ENCODE measurements at regions not wholly inside any gene's neighbourhood (a gene's known extent, or its start where the extent isn't known, plus 50 kb on each side); places are given as distances from the start of the nearest gene placed in this dataset.

- DNase-seq (ENCODE audit: low read depth, low spot score) (no peak), FAIRE-seq (no peak)
- dilution Hi-C loops (cut with MboI; ENCODE audit: extremely low pct_ligation_motif_present, low sequenced_read_pairs) (no loop called here), intact Hi-C loops (cut with micrococcal nuclease) (no loop called here)
- no peaks in the 10 kb centered on the region for H3K9me1 ChIP-seq (replicated peaks; ENCODE audit: control insufficient read depth, extremely low read depth, insufficient read depth, low read length)
- H3K36me3 ChIP-seq (ENCODE audit: control insufficient read depth in 2 of 2, extremely low read depth in 1 of 2, insufficient read depth in 2 of 2, low read length in 2 of 2) = no peaks in the 10 kb centered on the region
- no peak overlapping the region for H2AFZ ChIP-seq (ENCODE audit: low read depth, low read length)
- H3K4me2 ChIP-seq (ENCODE audit: insufficient read depth, low read length) = no peak overlapping the region
- H3K9ac ChIP-seq (replicated peaks; ENCODE audit: extremely low read depth, insufficient read depth, low read length) = no peak overlapping the region
- no peaks in the 10 kb centered on the region for H4K20me1 ChIP-seq (replicated peaks; ENCODE audit: control insufficient read depth, extremely low read depth, insufficient read depth, low read length)
- H3K4me3 ChIP-seq (replicated peaks in 1 of 3; ENCODE audit: insufficient read depth in 1 of 3, low read depth in 1 of 3, low read length in 3 of 3) = no peak overlapping the region
- no TSS peak for BruUV-seq (replicated peaks)
- ChIA-PET CTCF (no interaction called here), POLR2A (no interaction called here)
- H3K9me3 ChIP-seq (replicated peaks; ENCODE audit: control insufficient read depth, insufficient read depth, low read length) = no peaks in the 10 kb centered on the region
- TF ChIP-seq POLR2A (IDR thresholded peaks at IDR 0.05; ENCODE audit: low read depth, low read length) (no peak), GATA2 (IDR thresholded peaks at IDR 0.05; ENCODE audit: insufficient read depth, insufficient read length, low read depth, low read length) (no peak), POLR2AphosphoS5 (IDR thresholded peaks at IDR 0.05; ENCODE audit: insufficient read depth, low read depth, low read length) (no peak), CTCF (IDR thresholded peaks at IDR 0.05; ENCODE audit: extremely low read depth in 1 of 2, insufficient read depth in 1 of 2, low read depth in 1 of 2, low read length in 2 of 2) (no peak), JUN (IDR thresholded peaks at IDR 0.05; ENCODE audit: borderline replicate concordance, insufficient read depth, insufficient read length, low read depth) (no peak), MYC (IDR thresholded peaks at IDR 0.05; ENCODE audit: low read depth, low read length) (no peak), EZH2 (IDR thresholded peaks at IDR 0.05; ENCODE audit: borderline replicate concordance, low read depth, low read length, severe bottlenecking) (no peak), FOS (IDR thresholded peaks at IDR 0.05; ENCODE audit: borderline replicate concordance, insufficient read depth, low read length) (no peak), MAX (IDR thresholded peaks at IDR 0.05; ENCODE audit: insufficient read depth, insufficient read length) (no peak)
- H3K4me1 ChIP-seq (ENCODE audit: control insufficient read depth, extremely low read depth, insufficient read depth, low read length) = no peaks in the 10 kb centered on the region
- H3K27ac ChIP-seq (ENCODE audit: insufficient read depth, low read depth, low read length) = no peak overlapping the region
- H3K27me3 ChIP-seq (ENCODE audit: control insufficient read depth in 2 of 2, insufficient read depth in 2 of 2, low read length in 2 of 2) = no peaks in the 10 kb centered on the region
- H3K79me2 ChIP-seq (ENCODE audit: control insufficient read depth, insufficient read depth, low read length) = no peaks in the 10 kb centered on the region
These were observed 222.0 kb upstream of the HS6ST1 start for GRCh38 chr2:128540670-128541069.
